Stimulated activated CD4-positive, alpha-beta T cell treated with anti-CD3 and anti-CD28 coated beads, Interleukin-15, amount 100 ng/mL, for 1 hour (primary cell): ENCODE measurements at regions not wholly inside any gene's neighbourhood (a gene's known extent, or its start where the extent isn't known, plus 50 kb on each side); places are given as distances from the start of the nearest gene placed in this dataset.
"Not testable (repeated sequence)": the region's sequence is repeated elsewhere in the genome, so short reads cannot be mapped to it uniquely, and the experiment has no call there.

Experiments
- DNase-seq, 2 donors: peaks; one replicate each; pipeline ENCODE4 v3.0.0-alpha.2; 2020; ENCODE audit warnings: low read depth in 1 of 2, low spot score in 1 of 2

- DNase-seq: no peak
Measured at GRCh38 chr19:30102239-30102638, 160.2 kb downstream of the URI1 start.

- DNase-seq: no peak
Measured at GRCh38 chr19:30102666-30103065, 160.6 kb downstream of the URI1 start.

- DNase-seq: no peak
Measured at GRCh38 chr19:30103981-30104380, 161.9 kb downstream of the URI1 start.

GRCh38 chr19:30105316-30105715 is 163.3 kb downstream of the URI1 start:
- DNase-seq: no peak

GRCh38 chr19:30105727-30106126 is 163.7 kb downstream of the URI1 start:
- no peak for DNase-seq

- DNase-seq: no peak
Measured at GRCh38 chr19:30106417-30107095, 164.5 kb downstream of the URI1 start.

GRCh38 chr19:30107251-30107650 is 165.2 kb downstream of the URI1 start:
- DNase-seq: no peak

GRCh38 chr19:30109565-30109964 is 167.5 kb downstream of the URI1 start:
- no peak for DNase-seq

GRCh38 chr19:30111021-30111855 is 169.2 kb downstream of the URI1 start:
- DNase-seq: no peak

- no peak for DNase-seq
Measured at GRCh38 chr19:30112171-30112570, 170.1 kb downstream of the URI1 start.

- no peak for DNase-seq
Measured at GRCh38 chr19:30112666-30113065, 170.6 kb downstream of the URI1 start.

GRCh38 chr19:30113186-30113585 is 171.1 kb downstream of the URI1 start:
- DNase-seq: no peak

GRCh38 chr19:30114095-30114494 is 172.1 kb downstream of the URI1 start:
- not testable (repeated sequence) for DNase-seq

GRCh38 chr19:30115947-30116346 is 173.9 kb downstream of the URI1 start:
- DNase-seq: no peak

GRCh38 chr19:30116530-30116929 is 174.5 kb downstream of the URI1 start:
- no peak for DNase-seq

- no peak for DNase-seq
Measured at GRCh38 chr19:30116984-30117555, 175.0 kb downstream of the URI1 start.

- no peak for DNase-seq
Measured at GRCh38 chr19:30117636-30118145, 175.7 kb downstream of the URI1 start.

- no peak for DNase-seq
Measured at GRCh38 chr19:30118221-30118620, 176.2 kb downstream of the URI1 start.

GRCh38 chr19:30118760-30119159 is 176.7 kb downstream of the URI1 start:
- no peak for DNase-seq

GRCh38 chr19:30119180-30119908 is 177.3 kb downstream of the URI1 start:
- DNase-seq: no peak

- no peak for DNase-seq
Measured at GRCh38 chr19:30120860-30121484, 178.9 kb downstream of the URI1 start.
